ENCODE measurements at regions not wholly inside any gene's neighbourhood (a gene's known extent, or its start where the extent isn't known, plus 50 kb on each side); places are given as distances from the start of the nearest gene placed in this dataset.

DNA sequence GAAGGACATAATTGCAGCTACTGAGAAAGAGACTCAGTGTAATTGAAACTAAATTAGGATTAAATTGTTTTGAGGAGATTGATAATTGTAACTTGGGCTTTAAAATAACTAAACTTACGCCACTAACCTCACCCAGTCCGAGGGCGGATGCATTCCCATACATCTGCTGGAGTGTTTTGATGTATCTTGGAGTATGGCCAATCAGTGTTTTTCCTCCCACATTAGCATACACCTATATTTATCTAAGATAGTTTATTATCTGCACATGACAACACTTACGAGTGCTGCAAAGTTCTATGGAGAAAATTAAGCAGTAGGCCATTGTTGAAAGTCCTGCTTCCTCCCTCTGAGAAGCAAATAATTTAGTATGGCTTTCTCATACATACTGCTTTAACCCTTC lies 184.7 kb upstream of the PLEKHG7 start:
- TF ChIP-seq GATA2 (IDR thresholded peaks at IDR 0.05; ENCODE audit: low read depth, low read length) (no peak), GATA3 (IDR thresholded peaks at IDR 0.05; ENCODE audit: low read depth, low read length) (no peak)
